KMS-11 (cell line): ENCODE measurements at regions not wholly inside any gene's neighbourhood (a gene's known extent, or its start where the extent isn't known, plus 50 kb on each side); places are given as distances from the start of the nearest gene placed in this dataset.

Source experiments
- H2AFZ ChIP-seq: fragments of 200-600 bp; sonication (generic); 2 replicates; pipeline ENCODE4 v1.6.1; 2016; ENCODE audit warnings: antibody characterized with exemption, mixed run types, low read depth
- H3K27ac ChIP-seq: fragments of 200-600 bp; sonication (generic); 2 replicates; pipeline ENCODE4 v1.6.1; 2016; ENCODE audit warnings: mild to moderate bottlenecking, mixed run types
- H3K27me3 ChIP-seq: fragments of 200-600 bp; sonication (generic); 2 replicates; pipeline ENCODE4 v1.6.1; 2017; ENCODE audit warnings: mild to moderate bottlenecking, low read depth, mixed run types, moderate library complexity; ENCODE audit not compliant: insufficient read depth
- H3K36me3 ChIP-seq: fragments of 200-600 bp; sonication (generic); 2 replicates; pipeline ENCODE4 v1.6.1; 2017; ENCODE audit warnings: mild to moderate bottlenecking, mixed run types; ENCODE audit not compliant: insufficient read depth
- H3K4me1 ChIP-seq: fragments of 200-600 bp; sonication (generic); 2 replicates; pipeline ENCODE4 v1.6.1; 2016; ENCODE audit warnings: mild to moderate bottlenecking, low read depth, mixed run types; ENCODE audit not compliant: poor library complexity, severe bottlenecking
- H3K4me2 ChIP-seq: fragments of 200-600 bp; sonication (generic); 2 replicates; pipeline ENCODE4 v1.7.0; 2016; ENCODE audit warnings: mild to moderate bottlenecking, mixed run types
- H3K4me3 ChIP-seq: fragments of 200-600 bp; sonication (generic); IDR thresholded peaks from 2 replicates; pipeline ENCODE4 v1.6.1; 2017; ENCODE audit warnings: low read depth, low read length, mixed read lengths; ENCODE audit not compliant: insufficient read depth
- H3K79me2 ChIP-seq: fragments of 200-600 bp; sonication (generic); 2 replicates; pipeline ENCODE4 v1.6.1; 2016; ENCODE audit warnings: low read depth, mixed run types; ENCODE audit not compliant: insufficient read depth
- H3K9ac ChIP-seq: fragments of 200-600 bp; sonication (generic); 2 replicates; pipeline ENCODE4 v1.6.1; 2016; ENCODE audit warnings: mild to moderate bottlenecking, mixed run types
- H4K20me1 ChIP-seq: fragments of 200-600 bp; sonication (generic); 2 replicates; pipeline ENCODE4 v1.6.1; 2016; ENCODE audit warnings: mild to moderate bottlenecking, mixed run types; ENCODE audit not compliant: insufficient read depth
- TF ChIP-seq, protein P1 (sequence below): fragments of 200-600 bp; sonication (generic); conservative IDR thresholded peaks from 2 replicates; pipeline ENCODE4 v1.6.1; 2017; ENCODE audit warnings: low read depth, mild to moderate bottlenecking, antibody characterized with exemption, low read length, moderate library complexity, mixed read lengths

GRCh38 chr1:238324211-238324864 is 433.6 kb upstream of the ZP4 start:
- Histone ChIP-seq H3K27ac (no peak overlapping the region), H3K9ac (no peak overlapping the region), H3K36me3 (no peaks in the 10 kb centered on the region), H3K4me1 (no peaks in the 10 kb centered on the region), H3K27me3 (no peaks in the 10 kb centered on the region), H2AFZ (no peak overlapping the region), H3K79me2 (no peaks in the 10 kb centered on the region), H4K20me1 (no peaks in the 10 kb centered on the region), H3K4me3 (no peak overlapping the region), H3K4me2 (no peak overlapping the region)
- TF ChIP-seq, protein P1, sequence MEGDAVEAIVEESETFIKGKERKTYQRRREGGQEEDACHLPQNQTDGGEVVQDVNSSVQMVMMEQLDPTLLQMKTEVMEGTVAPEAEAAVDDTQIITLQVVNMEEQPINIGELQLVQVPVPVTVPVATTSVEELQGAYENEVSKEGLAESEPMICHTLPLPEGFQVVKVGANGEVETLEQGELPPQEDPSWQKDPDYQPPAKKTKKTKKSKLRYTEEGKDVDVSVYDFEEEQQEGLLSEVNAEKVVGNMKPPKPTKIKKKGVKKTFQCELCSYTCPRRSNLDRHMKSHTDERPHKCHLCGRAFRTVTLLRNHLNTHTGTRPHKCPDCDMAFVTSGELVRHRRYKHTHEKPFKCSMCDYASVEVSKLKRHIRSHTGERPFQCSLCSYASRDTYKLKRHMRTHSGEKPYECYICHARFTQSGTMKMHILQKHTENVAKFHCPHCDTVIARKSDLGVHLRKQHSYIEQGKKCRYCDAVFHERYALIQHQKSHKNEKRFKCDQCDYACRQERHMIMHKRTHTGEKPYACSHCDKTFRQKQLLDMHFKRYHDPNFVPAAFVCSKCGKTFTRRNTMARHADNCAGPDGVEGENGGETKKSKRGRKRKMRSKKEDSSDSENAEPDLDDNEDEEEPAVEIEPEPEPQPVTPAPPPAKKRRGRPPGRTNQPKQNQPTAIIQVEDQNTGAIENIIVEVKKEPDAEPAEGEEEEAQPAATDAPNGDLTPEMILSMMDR, result no peak

- Histone ChIP-seq H3K4me1 (no peaks in the 10 kb centered on the region), H3K9ac (no peak overlapping the region), H3K36me3 (no peaks in the 10 kb centered on the region), H3K79me2 (no peaks in the 10 kb centered on the region), H3K27ac (no peak overlapping the region), H3K4me2 (no peak overlapping the region), H3K27me3 (no peaks in the 10 kb centered on the region), H2AFZ (no peak overlapping the region), H3K4me3 (no peak overlapping the region), H4K20me1 (no peaks in the 10 kb centered on the region)
- TF ChIP-seq, protein P1, result no peak
Observed at GRCh38 chr1:238323490-238323889, 432.8 kb upstream of the ZP4 start.

GRCh38 chr1:238319957-238320356 is 429.2 kb upstream of the ZP4 start:
- no peak overlapping the region for H2AFZ ChIP-seq
- H3K27ac ChIP-seq, result no peak overlapping the region
- no peaks in the 10 kb centered on the region for H3K79me2 ChIP-seq
- no peaks in the 10 kb centered on the region for H4K20me1 ChIP-seq
- TF ChIP-seq, protein P1, result no peak
- no peak overlapping the region for H3K4me3 ChIP-seq
- no peaks in the 10 kb centered on the region for H3K36me3 ChIP-seq
- no peaks in the 10 kb centered on the region for H3K4me1 ChIP-seq
- no peak overlapping the region for H3K9ac ChIP-seq
- H3K27me3 ChIP-seq, result no peaks in the 10 kb centered on the region
- H3K4me2 ChIP-seq, result no peak overlapping the region

- Histone ChIP-seq H3K36me3 (no peaks in the 10 kb centered on the region), H3K79me2 (no peaks in the 10 kb centered on the region), H3K9ac (no peak overlapping the region), H3K4me1 (no peaks in the 10 kb centered on the region), H4K20me1 (no peaks in the 10 kb centered on the region), H3K4me3 (no peak overlapping the region), H3K27me3 (no peaks in the 10 kb centered on the region), H3K4me2 (no peak overlapping the region), H2AFZ (no peak overlapping the region), H3K27ac (no peak overlapping the region)
- TF ChIP-seq, protein P1, result no peak
Observed at GRCh38 chr1:238318294-238319110, 427.8 kb upstream of the ZP4 start.
